H7 (cell line): ENCODE measurements at regions not wholly inside any gene's neighbourhood (a gene's known extent, or its start where the extent isn't known, plus 50 kb on each side); places are given as distances from the start of the nearest gene placed in this dataset.

ENCODE experiments used
- DNase-seq: peaks from one replicate; pipeline ENCODE4 v3.0.0; 2012
- H3K27me3 ChIP-seq: 2 replicates; pipeline ENCODE4 v1.6.0; 2011; ENCODE audit warnings: mild to moderate bottlenecking, low read length; ENCODE audit not compliant: control insufficient read depth, insufficient read depth
- H3K36me3 ChIP-seq: replicated peaks from 2 replicates; pipeline ENCODE4 v1.5.1; 2011; ENCODE audit warnings: low read length; ENCODE audit not compliant: control insufficient read depth, insufficient read depth
- H3K4me3 ChIP-seq: 2 replicates; pipeline ENCODE4 v1.5.1; 2011; ENCODE audit warnings: low read depth, mild to moderate bottlenecking, control low read depth, low read length, moderate library complexity; ENCODE audit not compliant: insufficient read depth

DNA sequence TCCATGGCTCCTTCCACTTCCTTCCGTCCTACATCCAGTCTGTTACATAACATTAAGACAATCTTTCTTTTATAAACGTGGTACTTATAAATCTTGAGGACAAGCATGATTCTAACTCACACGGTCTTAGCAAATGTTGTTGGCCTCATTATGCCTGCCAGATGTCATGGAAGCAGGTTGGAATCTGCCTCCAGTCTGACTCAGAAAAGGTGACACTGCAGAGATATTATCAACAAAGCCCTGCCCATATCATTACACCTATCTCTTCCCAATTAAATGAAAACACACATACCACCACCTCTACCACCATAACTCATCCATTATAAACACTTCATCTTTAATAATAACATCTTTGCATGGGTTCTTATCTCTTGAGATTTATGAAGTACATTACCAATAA, 334.7 kb upstream of the CHAC2 start:
- Histone ChIP-seq H3K4me3 (no peak overlapping the region), H3K36me3 (no peaks in the 10 kb centered on the region), H3K27me3 (no peaks in the 10 kb centered on the region)
- no peak for DNase-seq

DNA sequence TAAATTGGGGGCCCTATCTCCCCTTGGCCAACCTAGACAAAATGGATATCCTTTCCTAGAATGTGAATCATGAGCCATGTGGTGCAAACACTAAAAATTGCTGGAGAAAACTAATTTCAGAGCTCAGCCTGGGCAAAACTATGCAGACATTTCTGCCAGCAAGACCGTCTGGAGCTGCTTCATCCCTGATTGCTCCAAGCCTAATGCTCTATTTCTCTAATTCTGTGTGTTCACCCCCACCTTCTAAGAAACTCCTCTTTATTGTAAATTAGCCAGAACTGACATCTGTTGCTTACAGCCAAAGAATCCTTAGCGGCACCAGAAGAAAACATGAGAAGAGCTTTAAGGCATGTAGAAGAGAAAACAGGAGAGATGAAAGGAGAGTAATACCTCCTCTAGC, 337.7 kb upstream of the CHAC2 start:
- no peak for DNase-seq
- H3K4me3 ChIP-seq: no peak overlapping the region
- H3K36me3 ChIP-seq: no peaks in the 10 kb centered on the region
- no peaks in the 10 kb centered on the region for H3K27me3 ChIP-seq

DNA sequence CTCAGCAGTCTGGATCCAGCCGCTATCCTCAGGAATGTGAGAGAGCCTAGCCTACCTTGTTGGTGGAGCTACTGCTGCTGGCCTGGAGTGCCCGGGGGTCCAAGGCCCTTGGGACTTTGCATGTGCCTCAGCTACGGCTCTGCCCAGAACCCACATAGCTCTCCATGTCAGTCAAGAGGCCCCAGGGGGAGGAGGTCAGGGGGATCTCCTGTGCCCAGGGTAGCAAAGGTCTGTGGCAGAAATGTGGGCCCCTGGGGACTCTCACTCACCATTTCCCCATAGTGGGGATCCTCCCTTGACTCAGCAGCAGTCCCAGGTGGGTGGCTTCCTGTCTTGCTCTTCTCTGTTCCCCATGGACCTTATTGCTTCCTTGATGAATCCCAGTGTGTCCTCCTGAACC, 342.7 kb upstream of the CHAC2 start:
- no peaks in the 10 kb centered on the region for H3K27me3 ChIP-seq
- no peak for DNase-seq
- H3K4me3 ChIP-seq: no peak overlapping the region
- H3K36me3 ChIP-seq: no peaks in the 10 kb centered on the region

DNA sequence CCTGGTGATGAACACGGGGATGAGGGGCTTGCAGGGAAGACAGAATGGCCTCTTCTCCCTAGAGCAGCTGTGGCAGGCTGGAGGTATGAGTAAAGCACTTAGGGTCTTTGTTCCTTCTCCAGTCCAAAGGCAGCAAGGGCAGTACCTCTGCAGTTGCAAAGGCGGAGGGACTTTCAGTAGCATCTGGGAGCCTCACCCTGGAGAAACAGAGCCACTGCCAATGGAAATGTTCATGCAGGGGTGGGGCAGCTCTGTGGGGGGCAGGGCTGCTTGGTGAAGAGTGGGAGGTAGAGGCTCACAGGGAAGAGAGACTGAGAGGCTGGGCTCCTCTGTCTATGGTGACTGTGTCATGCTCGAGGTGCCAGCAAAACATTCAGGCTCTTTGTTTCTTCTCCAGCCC, 344.1 kb upstream of the CHAC2 start:
- H3K27me3 ChIP-seq: no peaks in the 10 kb centered on the region
- H3K36me3 ChIP-seq: no peaks in the 10 kb centered on the region
- no peak overlapping the region for H3K4me3 ChIP-seq
- no peak for DNase-seq

DNA sequence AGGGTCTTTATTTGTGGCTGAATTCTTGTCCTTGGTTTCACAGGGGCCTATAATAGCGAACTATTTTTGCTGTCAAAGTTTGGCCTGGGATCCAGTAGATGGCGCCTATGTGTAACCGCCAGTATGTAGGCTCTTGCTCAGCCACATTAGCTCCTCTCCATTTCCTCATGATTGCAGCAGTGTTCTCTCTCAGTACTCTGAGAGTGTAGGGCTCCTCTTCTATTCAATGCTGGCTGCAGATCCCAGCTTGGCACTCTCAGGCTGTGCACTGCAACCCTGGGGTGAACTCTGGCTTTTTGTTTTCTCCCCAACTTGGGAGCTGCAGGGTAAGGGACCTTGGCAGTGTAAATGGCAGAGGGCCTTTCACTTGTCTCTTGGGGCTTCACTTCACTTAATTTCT, 344.6 kb upstream of the CHAC2 start:
- Histone ChIP-seq H3K27me3 (no peaks in the 10 kb centered on the region), H3K36me3 (no peaks in the 10 kb centered on the region), H3K4me3 (no peak overlapping the region)
- peak; percentile 42 for DNase-seq

DNA sequence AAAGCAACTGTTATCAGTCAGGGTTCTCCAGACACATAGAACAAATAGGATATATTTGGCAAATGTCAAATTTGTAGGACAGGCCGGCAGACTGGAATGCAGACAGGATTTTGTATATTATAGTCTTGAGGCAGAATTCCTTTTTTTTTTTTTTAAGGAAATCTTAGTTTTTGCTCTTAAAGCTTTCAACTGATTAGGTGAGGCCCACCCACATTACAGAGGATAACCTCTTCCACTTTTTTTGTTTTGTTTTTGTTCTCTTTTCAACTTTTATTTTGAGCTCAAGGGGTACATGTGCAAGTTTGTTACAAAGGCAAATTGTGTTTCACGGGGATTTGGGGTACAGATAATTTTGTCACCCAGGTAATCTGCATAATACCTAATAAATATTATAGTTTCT, 350.2 kb upstream of the CHAC2 start:
- Histone ChIP-seq H3K36me3 (no peaks in the 10 kb centered on the region), H3K27me3 (no peaks in the 10 kb centered on the region), H3K4me3 (no peak overlapping the region)
- DNase-seq: no peak

DNA sequence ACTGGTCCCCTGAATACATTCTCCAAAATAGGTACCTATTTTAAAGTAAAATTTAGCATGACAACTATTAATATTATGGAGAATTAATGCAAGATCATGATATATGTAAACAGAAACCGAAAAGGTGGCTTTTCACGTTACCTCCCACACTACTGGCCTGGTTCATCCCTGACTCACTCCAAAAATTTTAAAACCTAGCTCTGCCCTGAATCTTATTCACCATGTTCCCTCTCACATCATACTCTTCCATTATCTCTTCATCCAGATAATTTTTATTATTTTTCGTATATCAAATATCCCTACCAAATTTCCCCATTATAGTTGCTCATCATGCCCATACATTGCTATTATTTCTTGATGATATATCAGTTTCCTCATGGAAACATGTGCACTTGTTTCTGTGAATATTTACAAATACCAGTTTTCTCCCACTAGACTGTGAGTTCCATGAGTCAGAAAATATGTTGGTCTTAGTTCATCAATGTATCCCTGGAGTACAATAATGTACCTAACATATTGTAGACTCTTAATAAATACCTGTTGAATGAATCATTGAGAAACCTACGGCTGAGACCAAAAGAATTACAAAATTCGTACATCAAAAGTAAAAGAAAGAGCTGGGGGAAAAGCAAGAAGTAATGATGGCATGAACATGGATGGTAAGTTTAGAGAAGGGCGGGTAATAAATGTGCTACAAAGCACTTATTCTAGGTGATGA, 360.1 kb upstream of the CHAC2 start:
- DNase-seq: no peak
- Histone ChIP-seq H3K4me3 (no peak overlapping the region), H3K36me3 (no peaks in the 10 kb centered on the region)

DNA sequence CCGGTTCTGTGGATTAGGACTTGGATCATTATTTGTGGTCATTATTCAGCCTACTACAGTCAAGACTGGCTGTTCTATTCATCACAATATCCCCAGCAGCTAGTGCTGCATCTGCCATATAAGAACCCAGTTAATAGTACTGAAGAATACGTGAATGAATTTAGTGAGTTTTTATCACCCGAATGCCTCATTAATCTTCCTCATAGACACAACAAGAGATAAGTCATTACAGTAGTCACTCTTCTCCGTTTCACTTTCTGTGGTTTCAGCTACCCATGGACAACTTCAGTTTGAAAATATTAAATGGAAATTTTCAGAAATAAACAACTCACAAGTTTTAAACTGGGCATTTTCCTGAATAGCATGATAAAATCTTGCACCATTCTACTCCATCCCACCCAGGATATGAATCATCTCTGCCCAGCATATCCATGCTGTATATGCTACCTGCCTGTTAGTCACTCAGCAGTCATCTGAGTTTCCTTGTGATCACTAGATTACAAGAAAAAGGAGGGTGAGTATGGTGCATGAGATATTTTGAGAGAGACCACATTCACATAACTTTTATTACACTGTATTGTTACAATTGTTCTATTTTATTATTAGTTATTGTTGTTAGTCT, 363.7 kb upstream of the CHAC2 start:
- H3K27me3 ChIP-seq: no peaks in the 10 kb centered on the region
- no peaks in the 10 kb centered on the region for H3K36me3 ChIP-seq
- no peak for DNase-seq
- H3K4me3 ChIP-seq: no peak overlapping the region

More for the DNA sequence above, 360.1 kb upstream of the CHAC2 start:
- H3K27me3 ChIP-seq: no peaks in the 10 kb centered on the region

DNA sequence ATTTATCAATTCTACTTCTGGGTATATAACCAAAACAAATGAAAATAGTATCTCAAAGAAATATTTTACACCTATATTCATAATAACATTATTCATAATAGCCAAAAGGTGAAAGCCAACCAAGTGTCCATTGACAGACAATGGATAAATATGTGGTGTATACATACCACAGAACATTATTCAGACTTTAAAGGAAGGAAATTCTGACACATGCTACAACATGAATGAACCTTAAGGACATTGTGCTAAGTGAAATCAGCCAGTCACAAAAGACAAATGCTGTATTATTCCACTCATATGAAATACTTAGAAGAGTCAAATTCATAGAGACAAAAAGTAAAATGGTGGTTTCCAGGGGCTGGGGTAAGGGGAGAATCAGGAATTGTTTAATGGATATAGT, 370.5 kb upstream of the CHAC2 start:
- Histone ChIP-seq H3K36me3 (no peaks in the 10 kb centered on the region), H3K27me3 (no peaks in the 10 kb centered on the region), H3K4me3 (no peak overlapping the region)
- DNase-seq: no peak

DNA sequence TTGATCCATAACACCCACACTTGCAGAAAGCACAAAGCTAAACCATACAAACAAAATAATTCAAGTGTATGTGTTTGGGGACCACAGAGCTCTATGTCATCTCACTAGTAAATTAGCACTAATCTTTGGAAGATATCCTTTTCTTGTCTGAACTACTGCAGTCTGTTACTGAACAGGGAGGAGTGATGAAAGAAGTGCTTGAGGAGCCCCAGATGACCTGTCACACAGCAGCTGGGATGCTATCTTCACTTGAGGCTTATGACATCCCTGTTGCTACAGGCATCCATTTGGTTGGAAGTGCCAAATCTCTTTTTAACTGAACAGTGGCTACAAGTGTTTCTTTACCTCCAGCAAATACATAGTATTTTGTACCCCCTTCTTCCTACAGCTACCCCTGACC, 386.3 kb upstream of the CHAC2 start:
- H3K36me3 ChIP-seq: no peaks in the 10 kb centered on the region
- H3K4me3 ChIP-seq: no peak overlapping the region
- no peak for DNase-seq
- no peaks in the 10 kb centered on the region for H3K27me3 ChIP-seq

DNA sequence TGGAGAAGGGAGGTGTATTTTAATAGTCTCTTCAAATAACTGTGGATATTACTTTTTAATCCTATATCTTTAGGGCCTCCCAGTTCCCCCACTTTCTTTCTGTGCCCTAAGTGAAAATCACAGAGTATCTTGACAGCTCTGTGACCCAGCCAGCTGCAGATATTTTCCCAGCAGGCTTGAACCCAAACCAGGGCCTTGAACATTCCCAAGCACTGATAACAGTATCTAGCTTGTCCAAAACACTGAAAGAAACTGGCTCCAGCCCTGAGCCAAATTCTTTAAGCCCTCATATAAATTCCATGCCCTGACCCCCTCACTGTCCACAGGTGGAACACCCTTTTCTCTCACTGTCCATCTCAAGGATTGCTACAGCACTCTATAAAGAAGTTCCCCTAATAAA, 388.1 kb upstream of the CHAC2 start:
- H3K4me3 ChIP-seq: no peak overlapping the region
- H3K27me3 ChIP-seq: no peaks in the 10 kb centered on the region
- H3K36me3 ChIP-seq: no peaks in the 10 kb centered on the region
- DNase-seq: no peak

DNA sequence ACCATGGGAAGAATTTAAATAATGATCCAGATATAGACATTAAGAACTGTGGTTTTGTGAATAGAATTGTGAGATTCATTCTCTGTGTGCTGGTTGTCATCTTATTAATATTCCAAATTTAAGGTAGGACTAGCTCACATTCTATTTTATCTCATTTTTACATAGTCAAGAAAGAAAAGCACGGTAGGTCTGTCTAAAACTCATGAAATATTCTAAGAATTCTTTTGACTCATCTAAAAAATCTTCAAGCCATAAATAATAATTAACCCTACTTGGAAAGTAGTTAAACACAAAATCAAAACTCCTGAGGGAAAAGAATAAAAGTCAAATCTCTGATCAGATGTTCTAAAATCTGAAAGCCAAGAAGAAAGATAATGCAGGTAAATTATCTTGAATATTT, 388.8 kb upstream of the CHAC2 start:
- no peaks in the 10 kb centered on the region for H3K36me3 ChIP-seq
- no peak overlapping the region for H3K4me3 ChIP-seq
- H3K27me3 ChIP-seq: no peaks in the 10 kb centered on the region
- DNase-seq: no peak

DNA sequence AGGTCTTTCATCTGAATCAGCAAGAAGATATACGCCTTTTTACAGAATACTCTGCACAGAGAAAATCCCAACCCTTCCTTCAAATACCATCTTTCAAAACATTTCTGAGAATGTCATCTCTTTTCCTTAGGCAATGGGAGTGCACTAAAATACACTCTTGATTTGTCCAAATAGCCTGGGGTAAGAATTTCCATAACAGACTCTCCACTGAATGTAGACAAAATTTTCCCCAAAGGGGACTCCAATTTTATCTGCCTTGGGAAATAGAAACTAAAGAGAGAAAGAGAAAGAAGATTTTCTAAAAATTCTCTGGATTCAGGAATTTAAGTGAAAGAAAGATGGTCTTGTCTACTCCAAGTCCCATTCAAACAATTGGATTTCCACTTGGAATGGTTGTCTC, 394.5 kb upstream of the CHAC2 start:
- H3K36me3 ChIP-seq: no peaks in the 10 kb centered on the region
- no peak for DNase-seq
- no peaks in the 10 kb centered on the region for H3K27me3 ChIP-seq
- no peak overlapping the region for H3K4me3 ChIP-seq

DNA sequence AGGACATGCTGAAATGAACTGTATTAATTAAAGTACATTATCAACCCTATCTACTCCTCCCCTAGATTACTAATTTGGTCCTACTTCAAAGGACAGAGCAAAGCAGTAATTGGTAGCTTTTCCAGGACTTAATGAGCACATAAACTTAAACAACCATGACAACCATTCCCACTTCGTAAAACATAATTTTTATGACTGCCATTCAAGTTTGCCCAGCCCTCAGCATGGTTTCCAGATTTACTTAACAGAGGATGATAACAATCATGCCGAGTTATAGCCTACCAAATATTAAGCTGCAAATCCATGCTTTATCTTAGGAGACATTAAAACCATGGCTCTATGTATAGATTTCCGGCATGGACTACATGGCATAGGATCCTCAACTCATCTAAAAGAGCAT, 401.1 kb upstream of the CHAC2 start:
- no peaks in the 10 kb centered on the region for H3K27me3 ChIP-seq
- no peak for DNase-seq
- no peaks in the 10 kb centered on the region for H3K36me3 ChIP-seq
- no peak overlapping the region for H3K4me3 ChIP-seq

DNA sequence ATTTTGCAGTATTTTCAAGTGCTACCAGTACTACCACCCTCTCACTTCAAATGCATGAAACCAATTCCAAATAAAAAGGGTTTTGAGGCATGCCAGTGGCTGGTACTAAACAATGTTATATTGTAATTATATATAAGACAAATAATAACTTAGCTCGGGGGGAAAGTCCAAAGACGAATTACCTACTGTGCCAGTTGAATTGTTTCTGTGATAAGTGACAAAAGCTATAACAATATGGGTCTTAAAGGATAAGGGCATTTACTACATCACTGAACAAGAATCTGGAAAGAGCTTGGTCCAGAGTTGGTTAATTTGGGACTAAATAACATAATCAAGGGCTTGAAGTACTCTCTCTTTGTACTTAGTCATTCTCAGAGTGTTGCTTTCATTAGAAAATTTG, 404.7 kb upstream of the CHAC2 start:
- Histone ChIP-seq H3K27me3 (no peaks in the 10 kb centered on the region), H3K36me3 (no peaks in the 10 kb centered on the region), H3K4me3 (no peak overlapping the region)
- no peak for DNase-seq
